ENCODE measurements at regions not wholly inside any gene's neighbourhood (a gene's known extent, or its start where the extent isn't known, plus 50 kb on each side); places are given as distances from the start of the nearest gene placed in this dataset.
"Not testable (repeated sequence)": the region's sequence is repeated elsewhere in the genome, so short reads cannot be mapped to it uniquely, and the experiment has no call there.

- DNase-seq, result no peak
Measured at GRCh38 chr18:59038295-59039039, 101.2 kb upstream of the SEC11C start.

GRCh38 chr18:59039040-59039320 lies 100.7 kb upstream of the SEC11C start:
- not testable (repeated sequence) for DNase-seq

GRCh38 chr18:59039449-59039848 lies 100.2 kb upstream of the SEC11C start:
- no peak for DNase-seq

GRCh38 chr18:59040770-59041148 lies 98.9 kb upstream of the SEC11C start:
- DNase-seq, result no peak

GRCh38 chr18:59041296-59041695 lies 98.4 kb upstream of the SEC11C start:
- DNase-seq, result no peak

- peak; percentile 65 for DNase-seq
Measured at GRCh38 chr18:59041819-59042815, 97.6 kb upstream of the SEC11C start.

GRCh38 chr18:59044855-59045254 lies 94.8 kb upstream of the SEC11C start:
- no peak for DNase-seq

GRCh38 chr18:59047321-59048047 lies 92.2 kb upstream of the SEC11C start:
- no peak for DNase-seq

GRCh38 chr18:59048048-59048363 lies 91.7 kb upstream of the SEC11C start:
- DNase-seq, result no peak

- no peak for DNase-seq
Measured at GRCh38 chr18:59048378-59048777, 91.3 kb upstream of the SEC11C start.

GRCh38 chr18:59049721-59050660 lies 89.7 kb upstream of the SEC11C start:
- peak; percentile 51 for DNase-seq

- DNase-seq, result no peak
Measured at GRCh38 chr18:59050661-59051057, 89.0 kb upstream of the SEC11C start.

GRCh38 chr18:59051470-59052165 lies 88.1 kb upstream of the SEC11C start:
- peak; percentile 47 for DNase-seq

- DNase-seq, result no peak
Measured at GRCh38 chr18:59052965-59053820, 86.5 kb upstream of the SEC11C start.

- DNase-seq, result no peak
Measured at GRCh38 chr18:59054496-59055287, 85.0 kb upstream of the SEC11C start.

- no peak for DNase-seq
Measured at GRCh38 chr18:59055345-59056032, 84.2 kb upstream of the SEC11C start.

GRCh38 chr18:59056706-59057492 lies 82.8 kb upstream of the SEC11C start:
- DNase-seq, result peak; percentile 80

- no peak for DNase-seq
Measured at GRCh38 chr18:59057493-59057795, 82.2 kb upstream of the SEC11C start.

GRCh38 chr18:59057969-59058368 lies 81.7 kb upstream of the SEC11C start:
- no peak for DNase-seq
